ENCODE measurements at regions not wholly inside any gene's neighbourhood (a gene's known extent, or its start where the extent isn't known, plus 50 kb on each side); places are given as distances from the start of the nearest gene placed in this dataset.

GRCh38 chr14:104476437-104476836 lies 103.1 kb upstream of the C14orf180 start:
- Histone ChIP-seq H3K4me1 (ENCODE audit: control insufficient read depth, extremely low read depth, insufficient read depth, low read length) (no peaks in the 10 kb centered on the region), H3K4me2 (ENCODE audit: extremely low read depth, insufficient read depth, low read length) (no peak overlapping the region), H3K4me3 (replicated peaks in 1 of 4; ENCODE audit: control extremely low read depth in 1 of 4, insufficient read depth in 1 of 4, low read depth in 3 of 4, low read length in 4 of 4) (no peak overlapping the region), H2AFZ (ENCODE audit: low read length) (no peak overlapping the region), H3K27me3 (ENCODE audit: control insufficient read depth, insufficient read depth, low read length) (no peaks in the 10 kb centered on the region), H3K9me3 (ENCODE audit: control insufficient read depth, insufficient read depth, low read depth, low read length) (no peaks in the 10 kb centered on the region), H4K20me1 (ENCODE audit: control insufficient read depth, extremely low read depth, insufficient read depth, low read length) (no peaks in the 10 kb centered on the region), H3K9ac (ENCODE audit: insufficient read depth, low read length) (no peak overlapping the region), H3K79me2 (ENCODE audit: control insufficient read depth, insufficient read depth, low read length) (no peaks in the 10 kb centered on the region), H3K27ac (ENCODE audit: insufficient read depth, low read length) (no peak overlapping the region), H3K36me3 (ENCODE audit: control insufficient read depth, insufficient read depth, low read length) (no peaks in the 10 kb centered on the region)
- TF ChIP-seq EZH2 (IDR thresholded peaks at IDR 0.05; ENCODE audit: low read length, missing control alignments): no peak
- no peak for TF ChIP-seq CTCF (conservative IDR thresholded peaks at IDR 0.05 in 1 of 2, IDR thresholded peaks at IDR 0.05 in 1 of 2; ENCODE audit: low read depth in 1 of 2, low read length in 2 of 2)
- no peak for DNase-seq (ENCODE audit: low read depth in 2 of 2)

- Histone ChIP-seq H3K36me3 (ENCODE audit: control insufficient read depth, insufficient read depth, low read length) (no peaks in the 10 kb centered on the region), H3K9ac (ENCODE audit: insufficient read depth, low read length) (no peak overlapping the region), H3K27me3 (ENCODE audit: control insufficient read depth, insufficient read depth, low read length) (no peaks in the 10 kb centered on the region), H2AFZ (ENCODE audit: low read length) (no peak overlapping the region), H3K79me2 (ENCODE audit: control insufficient read depth, insufficient read depth, low read length) (no peaks in the 10 kb centered on the region), H3K27ac (ENCODE audit: insufficient read depth, low read length) (no peak overlapping the region), H3K4me3 (replicated peaks in 1 of 4; ENCODE audit: control extremely low read depth in 1 of 4, insufficient read depth in 1 of 4, low read depth in 3 of 4, low read length in 4 of 4) (no peak overlapping the region), H3K9me3 (ENCODE audit: control insufficient read depth, insufficient read depth, low read depth, low read length) (no peaks in the 10 kb centered on the region), H3K4me1 (ENCODE audit: control insufficient read depth, extremely low read depth, insufficient read depth, low read length) (no peaks in the 10 kb centered on the region), H3K4me2 (ENCODE audit: extremely low read depth, insufficient read depth, low read length) (no peak overlapping the region), H4K20me1 (ENCODE audit: control insufficient read depth, extremely low read depth, insufficient read depth, low read length) (no peaks in the 10 kb centered on the region)
- no peak for TF ChIP-seq CTCF (conservative IDR thresholded peaks at IDR 0.05 in 1 of 2, IDR thresholded peaks at IDR 0.05 in 1 of 2; ENCODE audit: low read depth in 1 of 2, low read length in 2 of 2)
- no peak for TF ChIP-seq EZH2 (IDR thresholded peaks at IDR 0.05; ENCODE audit: low read length, missing control alignments)
- no peak for DNase-seq (ENCODE audit: low read depth in 2 of 2)
These were observed 102.4 kb upstream of the C14orf180 start for GRCh38 chr14:104477117-104477623.

- Histone ChIP-seq H3K36me3 (ENCODE audit: control insufficient read depth, insufficient read depth, low read length) (no peaks in the 10 kb centered on the region), H3K4me2 (ENCODE audit: extremely low read depth, insufficient read depth, low read length) (no peak overlapping the region), H3K9ac (ENCODE audit: insufficient read depth, low read length) (no peak overlapping the region), H3K79me2 (ENCODE audit: control insufficient read depth, insufficient read depth, low read length) (no peaks in the 10 kb centered on the region), H4K20me1 (ENCODE audit: control insufficient read depth, extremely low read depth, insufficient read depth, low read length) (no peaks in the 10 kb centered on the region), H2AFZ (ENCODE audit: low read length) (no peak overlapping the region), H3K4me1 (ENCODE audit: control insufficient read depth, extremely low read depth, insufficient read depth, low read length) (no peaks in the 10 kb centered on the region), H3K9me3 (ENCODE audit: control insufficient read depth, insufficient read depth, low read depth, low read length) (no peaks in the 10 kb centered on the region), H3K4me3 (replicated peaks in 1 of 4; ENCODE audit: control extremely low read depth in 1 of 4, insufficient read depth in 1 of 4, low read depth in 3 of 4, low read length in 4 of 4) (no peak overlapping the region), H3K27me3 (ENCODE audit: control insufficient read depth, insufficient read depth, low read length) (no peaks in the 10 kb centered on the region), H3K27ac (ENCODE audit: insufficient read depth, low read length) (no peak overlapping the region)
- TF ChIP-seq EZH2 (IDR thresholded peaks at IDR 0.05; ENCODE audit: low read length, missing control alignments): no peak
- TF ChIP-seq CTCF (conservative IDR thresholded peaks at IDR 0.05 in 1 of 2, IDR thresholded peaks at IDR 0.05 in 1 of 2; ENCODE audit: low read depth in 1 of 2, low read length in 2 of 2): no peak
- no peak for DNase-seq (ENCODE audit: low read depth in 2 of 2)
These were observed 101.7 kb upstream of the C14orf180 start for GRCh38 chr14:104477666-104478380.
